ENCODE measurements at regions not wholly inside any gene's neighbourhood (a gene's known extent, or its start where the extent isn't known, plus 50 kb on each side); places are given as distances from the start of the nearest gene placed in this dataset.

GRCh38 chr20:54362283-54362682 lies 113.1 kb upstream of the DOK5 start:
- no peak for TF ChIP-seq POLR2A (IDR thresholded peaks at IDR 0.05)
- no peak for TF ChIP-seq CTCF (IDR thresholded peaks at IDR 0.05)
